Liver (tissue), 3 donors: ENCODE measurements at regions not wholly inside any gene's neighbourhood (a gene's known extent, or its start where the extent isn't known, plus 50 kb on each side); places are given as distances from the start of the nearest gene placed in this dataset.

Experiments
- ATF3 ChIP-seq: IDR thresholded peaks from 2 replicates; pipeline ENCODE4 v1.6.1; 2016; ENCODE audit warnings: antibody characterized with exemption
- CTCF ChIP-seq: fragments of 150-350 bp; IDR thresholded peaks from 2 replicates; pipeline ENCODE4 v1.5.1; 2017; ENCODE audit warnings: improper control_type of control experiment, low read depth, low read length; ENCODE audit not compliant: missing input control
- EGR1 ChIP-seq, 2 donors: IDR thresholded peaks; 2 replicates each; pipeline ENCODE4 v1.6.1; 2016 to 2018; ENCODE audit warnings: antibody characterized with exemption in 2 of 2, low read depth in 2 of 2
- GABPA ChIP-seq, 2 donors: IDR thresholded peaks in 1 of 2; conservative IDR thresholded peaks in 1 of 2; 2 replicates each; pipeline ENCODE4 v1.6.1; 2016; ENCODE audit warnings: antibody characterized with exemption in 2 of 2, mild to moderate bottlenecking in 1 of 2, moderate library complexity in 1 of 2
- HNF4A ChIP-seq, 2 donors: conservative IDR thresholded peaks; 2 replicates each; pipeline ENCODE4 v1.6.1; 2016; ENCODE audit warnings: antibody characterized with exemption in 2 of 2, mild to moderate bottlenecking in 2 of 2
- JUND ChIP-seq, 2 donors: IDR thresholded peaks; 2 replicates each; pipeline ENCODE4 v1.6.1; 2016; ENCODE audit warnings: antibody characterized with exemption in 2 of 2
- MAX ChIP-seq: IDR thresholded peaks from 2 replicates; pipeline ENCODE4 v1.6.1; 2016; ENCODE audit warnings: antibody characterized with exemption
- RAD21 ChIP-seq, 2 donors: IDR thresholded peaks; 2 replicates each; pipeline ENCODE4 v1.6.1; 2016; ENCODE audit warnings: antibody characterized with exemption in 2 of 2, mild to moderate bottlenecking in 2 of 2
- REST ChIP-seq: IDR thresholded peaks from 2 replicates; pipeline ENCODE4 v1.6.1; 2016; ENCODE audit warnings: antibody characterized with exemption, mild to moderate bottlenecking
- RXRA ChIP-seq, 2 donors: IDR thresholded peaks; 2 replicates each; pipeline ENCODE4 v1.6.1; 2017 to 2018; ENCODE audit warnings: antibody characterized with exemption in 2 of 2, mild to moderate bottlenecking in 1 of 2
- SP1 ChIP-seq: IDR thresholded peaks from 2 replicates; pipeline ENCODE4 v1.6.1; 2018; ENCODE audit warnings: antibody characterized with exemption, mild to moderate bottlenecking
- TAF1 ChIP-seq: conservative IDR thresholded peaks from 2 replicates; pipeline ENCODE4 v1.6.1; 2016; ENCODE audit warnings: antibody characterized with exemption, mild to moderate bottlenecking
- YY1 ChIP-seq: IDR thresholded peaks from 2 replicates; pipeline ENCODE4 v1.6.1; 2016; ENCODE audit warnings: antibody characterized with exemption, mild to moderate bottlenecking
- ZBTB33 ChIP-seq: IDR thresholded peaks from 2 replicates; pipeline ENCODE4 v1.6.1; 2016; ENCODE audit warnings: antibody characterized with exemption
- donor health status: healthy.
- donor health status: healthy.

- no peak for TF ChIP-seq RXRA (IDR thresholded peaks at IDR 0.05)
- TF ChIP-seq CTCF = no peak
- no peak for TF ChIP-seq EGR1 (IDR thresholded peaks at IDR 0.05; ENCODE audit: low read depth in 2 of 2)
- TF ChIP-seq REST = no peak
- TF ChIP-seq ATF3 = no peak
- TF ChIP-seq TAF1 = no peak
- TF ChIP-seq JUND (IDR thresholded peaks at IDR 0.05) = no peak
- TF ChIP-seq MAX = no peak
- TF ChIP-seq YY1 = no peak
- no peak for TF ChIP-seq HNF4A (conservative IDR thresholded peaks at IDR 0.05)
- no peak for TF ChIP-seq RAD21 (IDR thresholded peaks at IDR 0.05)
- no peak for TF ChIP-seq SP1
- TF ChIP-seq ZBTB33 = no peak
- no peak for TF ChIP-seq GABPA (IDR thresholded peaks at IDR 0.05 in 1 of 2, conservative IDR thresholded peaks at IDR 0.05 in 1 of 2)
Observed at GRCh38 chr9:25421560-25421959, 256.7 kb downstream of the TUSC1 start.
